Activated CD8-positive, alpha-beta memory T cell treated with anti-CD3 and anti-CD28 coated beads for 36 hours (primary cell): ENCODE measurements at regions not wholly inside any gene's neighbourhood (a gene's known extent, or its start where the extent isn't known, plus 50 kb on each side); places are given as distances from the start of the nearest gene placed in this dataset.

Experiments used
- CTCF ChIA-PET: fragments of 350-600 bp; sonication (Branson Sonifier 250); formaldehyde crosslinking; loops from one replicate; lab custom pipeline; 2021; ENCODE audit warnings: antibody characterized with exemption; lab: Charles Lee
- POLR2A ChIA-PET: fragments of 350-600 bp; sonication (Branson Sonifier 250); formaldehyde crosslinking; loops from one replicate; lab custom pipeline; 2021; ENCODE audit warnings: antibody characterized with exemption; lab: Charles Lee

GRCh38 chr20:55232647-55233046 is 757.3 kb downstream of the DOK5 start:
- ChIA-PET POLR2A (no interaction called here), CTCF (no interaction called here)

- ChIA-PET POLR2A (no interaction called here), CTCF (no interaction called here)
These were observed 754.1 kb downstream of the DOK5 start for GRCh38 chr20:55229451-55229850.

- ChIA-PET CTCF (no interaction called here), POLR2A (no interaction called here)
These were observed 741.3 kb downstream of the DOK5 start for GRCh38 chr20:55216525-55217242.

- ChIA-PET POLR2A (no interaction called here), CTCF (no interaction called here)
These were observed 738.3 kb downstream of the DOK5 start for GRCh38 chr20:55213653-55214052.

GRCh38 chr20:55211481-55211880 is 736.1 kb downstream of the DOK5 start:
- ChIA-PET CTCF (no interaction called here), POLR2A (no interaction called here)

- ChIA-PET POLR2A (no interaction called here), CTCF (no interaction called here)
These were observed 730.3 kb downstream of the DOK5 start for GRCh38 chr20:55205665-55206064.

- POLR2A ChIA-PET, result no interaction called here
- CTCF ChIA-PET, result no interaction called here
These were observed 724.9 kb downstream of the DOK5 start for GRCh38 chr20:55200317-55200716.

- ChIA-PET POLR2A (no interaction called here), CTCF (no interaction called here)
These were observed 719.6 kb downstream of the DOK5 start for GRCh38 chr20:55194947-55195346.

GRCh38 chr20:55186228-55186627 is 710.8 kb downstream of the DOK5 start:
- POLR2A ChIA-PET, result no interaction called here
- CTCF ChIA-PET, result no interaction called here

- CTCF ChIA-PET, result no interaction called here
- POLR2A ChIA-PET, result no interaction called here
These were observed 699.7 kb downstream of the DOK5 start for GRCh38 chr20:55175081-55175480.

- POLR2A ChIA-PET, result no interaction called here
- CTCF ChIA-PET, result no interaction called here
These were observed 699.2 kb downstream of the DOK5 start for GRCh38 chr20:55174635-55175034.

GRCh38 chr20:55174172-55174571 is 698.8 kb downstream of the DOK5 start:
- ChIA-PET POLR2A (no interaction called here), CTCF (no interaction called here)

- POLR2A ChIA-PET, result no interaction called here
These were observed 698.2 kb downstream of the DOK5 start for GRCh38 chr20:55173601-55174000.

GRCh38 chr20:55172310-55173002 is 697.1 kb downstream of the DOK5 start:
- POLR2A ChIA-PET, result no interaction called here
- CTCF ChIA-PET, result no interaction called here

More at GRCh38 chr20:55173601-55174000, 698.2 kb downstream of the DOK5 start:
- CTCF ChIA-PET, result no interaction called here

- POLR2A ChIA-PET, result no interaction called here
- CTCF ChIA-PET, result no interaction called here
These were observed 690.7 kb downstream of the DOK5 start for GRCh38 chr20:55166063-55166462.

GRCh38 chr20:55160996-55161395 is 685.6 kb downstream of the DOK5 start:
- ChIA-PET CTCF (no interaction called here), POLR2A (no interaction called here)

- POLR2A ChIA-PET, result no interaction called here
- CTCF ChIA-PET, result no interaction called here
These were observed 684.6 kb downstream of the DOK5 start for GRCh38 chr20:55160037-55160436.

- POLR2A ChIA-PET, result no interaction called here
- CTCF ChIA-PET, result no interaction called here
These were observed 683.8 kb downstream of the DOK5 start for GRCh38 chr20:55159230-55159629.

- POLR2A ChIA-PET, result no interaction called here
- CTCF ChIA-PET, result no interaction called here
These were observed 683.1 kb downstream of the DOK5 start for GRCh38 chr20:55158446-55158845.

GRCh38 chr20:55155360-55155759 is 680.0 kb downstream of the DOK5 start:
- CTCF ChIA-PET, result no interaction called here
- POLR2A ChIA-PET, result no interaction called here

- POLR2A ChIA-PET, result no interaction called here
- CTCF ChIA-PET, result no interaction called here
These were observed 677.7 kb downstream of the DOK5 start for GRCh38 chr20:55153001-55153645.
